HL-60 (cell line): ENCODE measurements at regions not wholly inside any gene's neighbourhood (a gene's known extent, or its start where the extent isn't known, plus 50 kb on each side); places are given as distances from the start of the nearest gene placed in this dataset.

Experiments
- CTCF ChIP-seq: IDR thresholded peaks from one replicate; pipeline ENCODE4 v1.5.1; 2011; ENCODE audit warnings: low read length, control low read depth, inconsistent platforms; ENCODE audit not compliant: insufficient read depth
- POLR2AphosphoS5 ChIP-seq: IDR thresholded peaks from 2 replicates; pipeline ENCODE4 v1.6.1; 2012; ENCODE audit warnings: low read depth
- TF ChIP-seq, protein P1 (sequence below): IDR thresholded peaks from 2 replicates; pipeline ENCODE4 v1.6.1; 2012; ENCODE audit warnings: low read depth; ENCODE audit not compliant: insufficient replicate concordance

- TF ChIP-seq CTCF (no peak), POLR2AphosphoS5 (no peak)
- TF ChIP-seq, protein P1, sequence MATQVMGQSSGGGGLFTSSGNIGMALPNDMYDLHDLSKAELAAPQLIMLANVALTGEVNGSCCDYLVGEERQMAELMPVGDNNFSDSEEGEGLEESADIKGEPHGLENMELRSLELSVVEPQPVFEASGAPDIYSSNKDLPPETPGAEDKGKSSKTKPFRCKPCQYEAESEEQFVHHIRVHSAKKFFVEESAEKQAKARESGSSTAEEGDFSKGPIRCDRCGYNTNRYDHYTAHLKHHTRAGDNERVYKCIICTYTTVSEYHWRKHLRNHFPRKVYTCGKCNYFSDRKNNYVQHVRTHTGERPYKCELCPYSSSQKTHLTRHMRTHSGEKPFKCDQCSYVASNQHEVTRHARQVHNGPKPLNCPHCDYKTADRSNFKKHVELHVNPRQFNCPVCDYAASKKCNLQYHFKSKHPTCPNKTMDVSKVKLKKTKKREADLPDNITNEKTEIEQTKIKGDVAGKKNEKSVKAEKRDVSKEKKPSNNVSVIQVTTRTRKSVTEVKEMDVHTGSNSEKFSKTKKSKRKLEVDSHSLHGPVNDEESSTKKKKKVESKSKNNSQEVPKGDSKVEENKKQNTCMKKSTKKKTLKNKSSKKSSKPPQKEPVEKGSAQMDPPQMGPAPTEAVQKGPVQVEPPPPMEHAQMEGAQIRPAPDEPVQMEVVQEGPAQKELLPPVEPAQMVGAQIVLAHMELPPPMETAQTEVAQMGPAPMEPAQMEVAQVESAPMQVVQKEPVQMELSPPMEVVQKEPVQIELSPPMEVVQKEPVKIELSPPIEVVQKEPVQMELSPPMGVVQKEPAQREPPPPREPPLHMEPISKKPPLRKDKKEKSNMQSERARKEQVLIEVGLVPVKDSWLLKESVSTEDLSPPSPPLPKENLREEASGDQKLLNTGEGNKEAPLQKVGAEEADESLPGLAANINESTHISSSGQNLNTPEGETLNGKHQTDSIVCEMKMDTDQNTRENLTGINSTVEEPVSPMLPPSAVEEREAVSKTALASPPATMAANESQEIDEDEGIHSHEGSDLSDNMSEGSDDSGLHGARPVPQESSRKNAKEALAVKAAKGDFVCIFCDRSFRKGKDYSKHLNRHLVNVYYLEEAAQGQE, result no peak
Measured at GRCh38 chr14:31941487-31941886, 135.6 kb upstream of the ARHGAP5 start.
